ENCODE measurements at regions not wholly inside any gene's neighbourhood (a gene's known extent, or its start where the extent isn't known, plus 50 kb on each side); places are given as distances from the start of the nearest gene placed in this dataset.

GRCh38 chr2:49262801-49263560 lies 108.7 kb upstream of the FSHR start:
- Histone ChIP-seq H3K27ac (no peak overlapping the region), H3K27me3 (no peaks in the 10 kb centered on the region), H3K9me3 (no peaks in the 10 kb centered on the region), H3K4me1 (no peaks in the 10 kb centered on the region), H3K4me3 (no peak overlapping the region), H3K36me3 (no peaks in the 10 kb centered on the region)
- whole genome bisulfite sequencing = 73% methylated on average over 8 of the region's 8 CpGs
- TF ChIP-seq CTCF (IDR thresholded peaks at IDR 0.05) (no peak), EP300 (IDR thresholded peaks at IDR 0.05) (no peak), POLR2A (IDR thresholded peaks at IDR 0.05) (no peak)
- no peak for DNase-seq (ENCODE audit: low spot score in 2 of 2)

GRCh38 chr2:49261781-49262180 lies 107.5 kb upstream of the FSHR start:
- Histone ChIP-seq H3K27ac (no peak overlapping the region), H3K9me3 (no peaks in the 10 kb centered on the region), H3K36me3 (no peaks in the 10 kb centered on the region), H3K27me3 (no peaks in the 10 kb centered on the region), H3K4me3 (no peak overlapping the region), H3K4me1 (no peaks in the 10 kb centered on the region)
- DNase-seq (ENCODE audit: low spot score in 2 of 2) = no peak
- 78% methylated on average over 4 of the region's 4 CpGs for WGBS
- TF ChIP-seq POLR2AphosphoS5 (IDR thresholded peaks at IDR 0.05) (no peak), POLR2A (IDR thresholded peaks at IDR 0.05) (no peak), EP300 (IDR thresholded peaks at IDR 0.05) (no peak), CTCF (IDR thresholded peaks at IDR 0.05) (no peak)

- no peak overlapping the region for H3K4me3 ChIP-seq
- no peaks in the 10 kb centered on the region for H3K36me3 ChIP-seq
- no peaks in the 10 kb centered on the region for H3K9me3 ChIP-seq
- 63% methylated on average over 6 of the region's 6 CpGs for WGBS
- TF ChIP-seq EP300 (IDR thresholded peaks at IDR 0.05) (no peak), POLR2A (IDR thresholded peaks at IDR 0.05) (no peak), POLR2AphosphoS5 (IDR thresholded peaks at IDR 0.05) (no peak), CTCF (IDR thresholded peaks at IDR 0.05) (no peak)
- H3K27me3 ChIP-seq = no peaks in the 10 kb centered on the region
- no peak for DNase-seq (ENCODE audit: low spot score in 2 of 2)
- no peak overlapping the region for H3K27ac ChIP-seq
- H3K4me1 ChIP-seq = no peaks in the 10 kb centered on the region
Measured at GRCh38 chr2:49260979-49261538, 106.7 kb upstream of the FSHR start.

GRCh38 chr2:49259926-49260325 lies 105.6 kb upstream of the FSHR start:
- no peak for TF ChIP-seq CTCF (IDR thresholded peaks at IDR 0.05)
- no peak for TF ChIP-seq POLR2A (IDR thresholded peaks at IDR 0.05)
- no peak for DNase-seq (ENCODE audit: low spot score in 2 of 2)
- H3K27me3 ChIP-seq = no peaks in the 10 kb centered on the region
- 91% methylated on average over 1 of the region's 1 CpG for WGBS
- H3K36me3 ChIP-seq = no peaks in the 10 kb centered on the region
- no peaks in the 10 kb centered on the region for H3K9me3 ChIP-seq
- H3K27ac ChIP-seq = no peak overlapping the region
- H3K4me3 ChIP-seq = no peak overlapping the region
- H3K4me1 ChIP-seq = no peaks in the 10 kb centered on the region

GRCh38 chr2:49255409-49255971 lies 101.2 kb upstream of the FSHR start:
- H3K27me3 ChIP-seq = no peaks in the 10 kb centered on the region
- no peak for DNase-seq (ENCODE audit: low spot score in 2 of 2)
- no peaks in the 10 kb centered on the region for H3K4me1 ChIP-seq
- H3K36me3 ChIP-seq = no peaks in the 10 kb centered on the region
- no peak overlapping the region for H3K27ac ChIP-seq
- no peaks in the 10 kb centered on the region for H3K9me3 ChIP-seq
- no peak for TF ChIP-seq POLR2A (IDR thresholded peaks at IDR 0.05)
- no peak for TF ChIP-seq POLR2AphosphoS5 (IDR thresholded peaks at IDR 0.05)
- TF ChIP-seq CTCF (IDR thresholded peaks at IDR 0.05) = no peak
- TF ChIP-seq EP300 (IDR thresholded peaks at IDR 0.05) = no peak
- no peak overlapping the region for H3K4me3 ChIP-seq
- WGBS = 36% methylated on average over 3 of the region's 3 CpGs
